Erythroblast (primary cell): ENCODE measurements at regions not wholly inside any gene's neighbourhood (a gene's known extent, or its start where the extent isn't known, plus 50 kb on each side); places are given as distances from the start of the nearest gene placed in this dataset.

Experiments
- DNase-seq, 2 experiments: peaks; one replicate each; lab custom pipeline; 2025; lab: John Stamatoyannopoulos, UW
- GATA1 ChIP-seq: IDR thresholded peaks from 2 replicates; pipeline ENCODE4 v1.6.1; 2011; ENCODE audit warnings: low read depth, mild to moderate bottlenecking, control low read depth, low read length, moderate library complexity
- POLR2A ChIP-seq: IDR thresholded peaks from 2 replicates; pipeline ENCODE4 v1.6.1; 2011; ENCODE audit warnings: mild to moderate bottlenecking, low read length

GRCh38 chr6:65830151-65830550 is 123.1 kb upstream of the EYS start:
- DNase-seq: no peak
- TF ChIP-seq GATA1 (no peak), POLR2A (no peak)

- no peak for DNase-seq
- no peak for TF ChIP-seq GATA1
- TF ChIP-seq POLR2A: no peak
Observed at GRCh38 chr6:65819152-65819551, 112.1 kb upstream of the EYS start.

GRCh38 chr6:65818576-65818975 is 111.5 kb upstream of the EYS start:
- no peak for DNase-seq
- no peak for TF ChIP-seq POLR2A
- no peak for TF ChIP-seq GATA1

GRCh38 chr6:65816991-65817390 is 110.0 kb upstream of the EYS start:
- no peak for DNase-seq
- TF ChIP-seq GATA1 (no peak), POLR2A (no peak)

GRCh38 chr6:65814071-65814470 is 107.0 kb upstream of the EYS start:
- DNase-seq: no peak
- TF ChIP-seq POLR2A (no peak), GATA1 (no peak)

- DNase-seq: no peak
- no peak for TF ChIP-seq POLR2A
- TF ChIP-seq GATA1: no peak
Observed at GRCh38 chr6:65803186-65803585, 96.2 kb upstream of the EYS start.

GRCh38 chr6:65799389-65799788 is 92.4 kb upstream of the EYS start:
- no peak for DNase-seq
- TF ChIP-seq GATA1 (no peak), POLR2A (no peak)

- DNase-seq: no peak
- TF ChIP-seq POLR2A: no peak
- TF ChIP-seq GATA1: no peak
Observed at GRCh38 chr6:65798280-65799014, 91.4 kb upstream of the EYS start.

GRCh38 chr6:65790666-65791065 is 83.6 kb upstream of the EYS start:
- TF ChIP-seq POLR2A (no peak), GATA1 (no peak)
- no peak for DNase-seq

GRCh38 chr6:65787787-65788186 is 80.8 kb upstream of the EYS start:
- TF ChIP-seq POLR2A (no peak), GATA1 (no peak)
- DNase-seq: no peak

- TF ChIP-seq GATA1 (no peak), POLR2A (no peak)
- DNase-seq: no peak
Observed at GRCh38 chr6:65786815-65787214, 79.8 kb upstream of the EYS start.

- DNase-seq: no peak
- TF ChIP-seq POLR2A (no peak), GATA1 (no peak)
Observed at GRCh38 chr6:65780691-65781090, 73.7 kb upstream of the EYS start.

GRCh38 chr6:65776332-65776731 is 69.3 kb upstream of the EYS start:
- TF ChIP-seq GATA1: no peak
- TF ChIP-seq POLR2A: no peak
- no peak for DNase-seq

- TF ChIP-seq GATA1 (no peak), POLR2A (no peak)
- no peak for DNase-seq
Observed at GRCh38 chr6:65771946-65772345, 64.9 kb upstream of the EYS start.

- no peak for DNase-seq
Observed at GRCh38 chr6:65761890-65762289, 54.9 kb upstream of the EYS start.

GRCh38 chr6:65760285-65760684 is 53.3 kb upstream of the EYS start:
- DNase-seq: no peak
- TF ChIP-seq GATA1 (no peak), POLR2A (no peak)

More at GRCh38 chr6:65761890-65762289, 54.9 kb upstream of the EYS start:
- TF ChIP-seq POLR2A: no peak
- TF ChIP-seq GATA1: no peak
